Sigmoid colon (tissue), 4 donors: ENCODE measurements at regions not wholly inside any gene's neighbourhood (a gene's known extent, or its start where the extent isn't known, plus 50 kb on each side); places are given as distances from the start of the nearest gene placed in this dataset.

Source experiments
- POLR2A ChIP-seq, 2 donors: fragments of 450-650 bp; IDR thresholded peaks; one replicate each; pipeline ENCODE4 v1.6.1; 2016; ENCODE audit warnings: antibody characterized with exemption in 2 of 2, mild to moderate bottlenecking in 2 of 2, moderate library complexity in 2 of 2
- POLR2AphosphoS5 ChIP-seq, 4 donors: sonication (generic); formaldehyde crosslinking; IDR thresholded peaks; one replicate each; pipeline ENCODE4 v1.6.1; 2017; ENCODE audit warnings: antibody characterized with exemption in 4 of 4
- TF ChIP-seq, protein P1 (sequence below), 4 experiments: fragments of 450-650 bp in 3 of 4; fragments of 200-600 bp in 1 of 4; IDR thresholded peaks; one replicate each; pipeline ENCODE4 v1.5.1; 2016 to 2019; ENCODE audit warnings: antibody characterized with exemption in 4 of 4, mild to moderate bottlenecking in 3 of 4, moderate library complexity in 2 of 4

DNA sequence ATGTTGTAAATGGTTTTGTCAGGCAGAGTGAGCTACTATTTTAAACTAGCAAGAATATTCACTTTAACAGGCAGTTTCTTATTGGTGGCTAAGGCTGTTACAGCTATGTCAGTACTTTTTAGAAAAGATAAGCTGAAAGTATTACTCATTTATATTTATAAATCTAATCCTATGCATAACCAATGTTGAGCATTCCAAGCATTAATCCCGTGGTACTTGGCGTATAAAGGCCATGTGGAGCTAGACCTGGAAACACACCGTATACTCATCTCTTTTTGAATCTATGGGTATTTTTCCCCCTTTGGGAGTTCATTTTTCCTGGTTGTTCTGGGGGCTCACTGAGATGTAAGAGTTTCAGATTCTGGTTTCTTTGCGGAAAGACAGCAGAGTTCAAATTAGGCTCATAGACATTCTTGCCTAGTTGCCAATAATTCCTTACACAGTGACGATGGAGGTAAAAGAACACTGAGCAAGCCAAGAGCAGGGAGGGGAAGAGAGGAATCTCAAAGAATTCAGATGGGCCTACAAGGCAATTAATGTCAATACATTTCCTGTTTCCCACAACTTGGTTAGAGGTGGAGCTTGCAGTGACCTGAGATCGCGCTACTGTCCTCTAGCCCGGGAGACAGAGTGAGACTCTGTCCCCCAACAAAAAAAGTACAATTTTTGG, 211.5 kb downstream of the SOX4 start:
- TF ChIP-seq POLR2A (IDR thresholded peaks at IDR 0.05) (no peak), POLR2AphosphoS5 (IDR thresholded peaks at IDR 0.05) (no peak)
- TF ChIP-seq, protein P1, sequence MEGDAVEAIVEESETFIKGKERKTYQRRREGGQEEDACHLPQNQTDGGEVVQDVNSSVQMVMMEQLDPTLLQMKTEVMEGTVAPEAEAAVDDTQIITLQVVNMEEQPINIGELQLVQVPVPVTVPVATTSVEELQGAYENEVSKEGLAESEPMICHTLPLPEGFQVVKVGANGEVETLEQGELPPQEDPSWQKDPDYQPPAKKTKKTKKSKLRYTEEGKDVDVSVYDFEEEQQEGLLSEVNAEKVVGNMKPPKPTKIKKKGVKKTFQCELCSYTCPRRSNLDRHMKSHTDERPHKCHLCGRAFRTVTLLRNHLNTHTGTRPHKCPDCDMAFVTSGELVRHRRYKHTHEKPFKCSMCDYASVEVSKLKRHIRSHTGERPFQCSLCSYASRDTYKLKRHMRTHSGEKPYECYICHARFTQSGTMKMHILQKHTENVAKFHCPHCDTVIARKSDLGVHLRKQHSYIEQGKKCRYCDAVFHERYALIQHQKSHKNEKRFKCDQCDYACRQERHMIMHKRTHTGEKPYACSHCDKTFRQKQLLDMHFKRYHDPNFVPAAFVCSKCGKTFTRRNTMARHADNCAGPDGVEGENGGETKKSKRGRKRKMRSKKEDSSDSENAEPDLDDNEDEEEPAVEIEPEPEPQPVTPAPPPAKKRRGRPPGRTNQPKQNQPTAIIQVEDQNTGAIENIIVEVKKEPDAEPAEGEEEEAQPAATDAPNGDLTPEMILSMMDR (IDR thresholded peaks at IDR 0.05) = no peak
